ENCODE measurements at regions not wholly inside any gene's neighbourhood (a gene's known extent, or its start where the extent isn't known, plus 50 kb on each side); places are given as distances from the start of the nearest gene placed in this dataset.

DNA sequence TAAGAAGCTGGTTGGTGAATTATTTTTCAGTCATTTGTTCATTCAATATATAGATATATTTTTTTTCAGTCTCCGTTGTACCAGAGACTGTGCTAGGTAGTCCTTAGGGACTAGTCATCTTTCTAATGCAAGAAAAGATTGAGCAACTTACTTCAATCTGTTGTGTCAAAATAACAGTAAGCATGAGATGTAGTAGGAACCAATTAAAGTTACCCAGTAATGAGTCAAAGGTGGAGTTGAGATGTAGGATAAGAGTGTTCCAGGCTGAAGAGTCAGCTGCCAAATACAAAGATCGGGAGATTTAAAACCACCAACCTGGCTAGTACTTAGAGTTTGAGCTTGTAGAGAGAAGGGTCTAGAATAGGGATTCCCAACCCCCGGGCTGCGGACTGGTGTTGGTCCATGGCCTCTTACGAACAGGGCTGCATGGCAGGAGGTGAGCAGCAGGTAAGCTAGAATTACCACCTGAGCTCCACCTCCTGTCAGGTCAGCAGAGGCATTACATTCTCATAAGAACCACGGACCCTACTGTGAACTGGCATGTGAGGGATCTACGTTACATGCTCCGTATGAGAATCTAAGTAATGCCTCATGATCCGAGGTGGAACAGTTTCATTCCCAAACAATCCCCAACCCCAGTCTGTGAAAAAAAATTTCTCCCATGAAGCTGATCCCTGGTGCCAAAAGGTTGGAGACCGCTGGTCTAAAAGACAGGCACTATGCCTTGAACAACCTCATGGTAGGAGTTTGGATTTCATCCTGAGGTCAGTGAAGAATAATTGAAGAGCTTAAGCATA, 1241.5 kb upstream of the WWC1 start:
- H4K20me1 ChIP-seq (ENCODE audit: control insufficient read depth, insufficient read depth, low read length, poor library complexity, severe bottlenecking), result no peaks in the 10 kb centered on the region
- H3K79me2 ChIP-seq (ENCODE audit: control insufficient read depth, insufficient read depth, low read length), result no peaks in the 10 kb centered on the region
- H3K9ac ChIP-seq (ENCODE audit: low read length), result no peak overlapping the region
- DNase-seq (no peak), ATAC-seq (ENCODE audit: low read depth) (no peak)
- no peaks in the 10 kb centered on the region for H3K36me3 ChIP-seq (replicated peaks in 1 of 2; ENCODE audit: control extremely low read depth in 1 of 2, control insufficient read depth in 1 of 2, extremely low read depth in 1 of 2, insufficient read depth in 2 of 2, low read length in 1 of 2)
- intact Hi-C loops (cut with micrococcal nuclease), result no loop called here
- 93% methylated on average over 7 of the region's 10 CpGs for WGBS (ENCODE audit: insufficient coverage)
- Mint-ChIP-seq H3K4me3 (no peak overlapping the region), H3K4me1 (no peaks in the 10 kb centered on the region), H3K27ac (no peak overlapping the region), H3K27me3 (no peaks in the 10 kb centered on the region), H3K9me3 (ENCODE audit: insufficient read depth) (peaks cover 2% of the 10 kb centered on the region)
- H3K4me3 ChIP-seq (ENCODE audit: control extremely low read depth in 1 of 5, extremely low read depth in 1 of 5, insufficient read depth in 1 of 5, low read depth in 2 of 5, low read length in 4 of 5), result no peak overlapping the region
- no peak overlapping the region for H2AFZ ChIP-seq (ENCODE audit: insufficient read depth, low read depth, low read length, poor library complexity, severe bottlenecking)
- no peaks in the 10 kb centered on the region for H3K27me3 ChIP-seq (replicated peaks in 1 of 4; ENCODE audit: control extremely low read depth in 1 of 4, control insufficient read depth in 3 of 4, insufficient read depth in 4 of 4, low read length in 3 of 4)
- H3K27ac ChIP-seq (ENCODE audit: low read length in 2 of 2), result no peak overlapping the region
- TF ChIP-seq, protein P1, sequence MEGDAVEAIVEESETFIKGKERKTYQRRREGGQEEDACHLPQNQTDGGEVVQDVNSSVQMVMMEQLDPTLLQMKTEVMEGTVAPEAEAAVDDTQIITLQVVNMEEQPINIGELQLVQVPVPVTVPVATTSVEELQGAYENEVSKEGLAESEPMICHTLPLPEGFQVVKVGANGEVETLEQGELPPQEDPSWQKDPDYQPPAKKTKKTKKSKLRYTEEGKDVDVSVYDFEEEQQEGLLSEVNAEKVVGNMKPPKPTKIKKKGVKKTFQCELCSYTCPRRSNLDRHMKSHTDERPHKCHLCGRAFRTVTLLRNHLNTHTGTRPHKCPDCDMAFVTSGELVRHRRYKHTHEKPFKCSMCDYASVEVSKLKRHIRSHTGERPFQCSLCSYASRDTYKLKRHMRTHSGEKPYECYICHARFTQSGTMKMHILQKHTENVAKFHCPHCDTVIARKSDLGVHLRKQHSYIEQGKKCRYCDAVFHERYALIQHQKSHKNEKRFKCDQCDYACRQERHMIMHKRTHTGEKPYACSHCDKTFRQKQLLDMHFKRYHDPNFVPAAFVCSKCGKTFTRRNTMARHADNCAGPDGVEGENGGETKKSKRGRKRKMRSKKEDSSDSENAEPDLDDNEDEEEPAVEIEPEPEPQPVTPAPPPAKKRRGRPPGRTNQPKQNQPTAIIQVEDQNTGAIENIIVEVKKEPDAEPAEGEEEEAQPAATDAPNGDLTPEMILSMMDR (IDR thresholded peaks at IDR 0.05), result no peak
- TF ChIP-seq EZH2 (IDR thresholded peaks at IDR 0.05; ENCODE audit: borderline replicate concordance, insufficient read depth, low read depth, low read length, poor library complexity, severe bottlenecking), result no peak
- H3K4me1 ChIP-seq (ENCODE audit: control insufficient read depth in 2 of 2, insufficient read depth in 2 of 2, low read length in 2 of 2), result no peaks in the 10 kb centered on the region
- no peak overlapping the region for H3K4me2 ChIP-seq (replicated peaks; ENCODE audit: low read depth, low read length, poor library complexity, severe bottlenecking)
- no peaks in the 10 kb centered on the region for H3K9me3 ChIP-seq (ENCODE audit: control extremely low read depth in 1 of 3, control insufficient read depth in 2 of 3, insufficient read depth in 1 of 3, low read length in 2 of 3)
- ChIA-PET POLR2A (no interaction called here), CTCF (no interaction called here)

DNA sequence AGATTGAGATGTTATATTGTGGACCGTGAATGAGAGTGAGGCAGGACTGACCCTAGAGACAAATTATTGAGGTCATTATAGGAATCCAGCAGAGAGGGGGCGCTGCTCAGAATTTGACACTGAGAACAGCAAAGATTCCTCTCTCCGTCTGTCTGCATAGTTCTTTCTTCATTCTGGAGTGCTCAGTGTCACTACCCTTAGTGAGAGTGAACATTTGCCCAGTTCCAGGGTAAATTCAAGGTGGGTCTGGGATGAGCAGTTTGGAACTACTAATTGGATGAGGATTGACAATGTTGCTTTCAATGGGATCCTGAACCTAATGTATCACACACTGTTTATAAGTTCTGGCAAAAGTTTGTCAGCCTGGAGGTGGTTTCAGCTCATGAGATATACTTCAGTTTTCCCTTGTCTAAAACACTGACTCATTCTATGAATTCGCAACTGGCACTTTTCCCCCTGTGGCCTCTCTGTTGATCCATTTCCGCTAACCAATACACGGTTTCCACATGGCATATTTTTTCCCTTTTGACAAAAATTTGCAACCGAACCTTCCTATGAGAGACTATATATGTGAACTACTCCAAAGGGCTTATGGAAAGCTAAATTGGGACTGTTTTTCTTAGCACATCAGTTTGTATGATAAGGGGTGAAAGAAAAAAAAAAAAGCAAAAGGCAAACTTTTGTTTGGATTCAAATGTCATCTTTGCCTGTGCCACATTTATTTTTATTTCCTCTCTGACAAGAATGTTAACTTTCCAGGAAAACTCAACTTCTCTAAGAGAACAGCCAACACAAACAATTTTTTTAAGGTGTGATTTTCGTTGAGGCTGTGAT, 1240.7 kb upstream of the WWC1 start:
- TF ChIP-seq, protein P1 (IDR thresholded peaks at IDR 0.05), result no peak
- TF ChIP-seq EZH2 (IDR thresholded peaks at IDR 0.05; ENCODE audit: borderline replicate concordance, insufficient read depth, low read depth, low read length, poor library complexity, severe bottlenecking), result no peak
- DNase-seq (no peak), ATAC-seq (ENCODE audit: low read depth) (no peak)
- H3K4me2 ChIP-seq (replicated peaks; ENCODE audit: low read depth, low read length, poor library complexity, severe bottlenecking), result no peak overlapping the region
- no peaks in the 10 kb centered on the region for H3K27me3 ChIP-seq (replicated peaks in 1 of 4; ENCODE audit: control extremely low read depth in 1 of 4, control insufficient read depth in 3 of 4, insufficient read depth in 4 of 4, low read length in 3 of 4)
- H3K27me3 Mint-ChIP-seq, result no peaks in the 10 kb centered on the region
- ChIA-PET CTCF (no interaction called here), POLR2A (no interaction called here)
- H3K79me2 ChIP-seq (ENCODE audit: control insufficient read depth, insufficient read depth, low read length), result no peaks in the 10 kb centered on the region
- H3K4me3 Mint-ChIP-seq, result no peak overlapping the region
- H3K27ac Mint-ChIP-seq, result no peak overlapping the region
- no peaks in the 10 kb centered on the region for H3K4me1 ChIP-seq (ENCODE audit: control insufficient read depth in 2 of 2, insufficient read depth in 2 of 2, low read length in 2 of 2)
- no peak overlapping the region for H3K27ac ChIP-seq (ENCODE audit: low read length in 2 of 2)
- 78% methylated on average over 3 of the region's 8 CpGs for WGBS (ENCODE audit: insufficient coverage)
- no peak overlapping the region for H3K9ac ChIP-seq (ENCODE audit: low read length)
- no peaks in the 10 kb centered on the region for H3K4me1 Mint-ChIP-seq
- no peaks in the 10 kb centered on the region for H3K36me3 ChIP-seq (replicated peaks in 1 of 2; ENCODE audit: control extremely low read depth in 1 of 2, control insufficient read depth in 1 of 2, extremely low read depth in 1 of 2, insufficient read depth in 2 of 2, low read length in 1 of 2)
- peaks cover 4% of the 10 kb centered on the region for H3K9me3 Mint-ChIP-seq (ENCODE audit: insufficient read depth)
- intact Hi-C loops (cut with micrococcal nuclease), result no loop called here
- H3K9me3 ChIP-seq (ENCODE audit: control extremely low read depth in 1 of 3, control insufficient read depth in 2 of 3, insufficient read depth in 1 of 3, low read length in 2 of 3), result no peaks in the 10 kb centered on the region
- H2AFZ ChIP-seq (ENCODE audit: insufficient read depth, low read depth, low read length, poor library complexity, severe bottlenecking), result no peak overlapping the region
- no peaks in the 10 kb centered on the region for H4K20me1 ChIP-seq (ENCODE audit: control insufficient read depth, insufficient read depth, low read length, poor library complexity, severe bottlenecking)
- no peak overlapping the region for H3K4me3 ChIP-seq (ENCODE audit: control extremely low read depth in 1 of 5, extremely low read depth in 1 of 5, insufficient read depth in 1 of 5, low read depth in 2 of 5, low read length in 4 of 5)
